AG09319 (cell line): ENCODE measurements at regions not wholly inside any gene's neighbourhood (a gene's known extent, or its start where the extent isn't known, plus 50 kb on each side); places are given as distances from the start of the nearest gene placed in this dataset.

Source experiments
- DNase-seq: peaks from one replicate; pipeline ENCODE4 v3.0.0-alpha.2; 2010; ENCODE audit warnings: low read depth; ENCODE audit errors: extremely low read depth
- CTCF ChIP-seq: IDR thresholded peaks from 2 replicates; pipeline ENCODE4 v1.5.1; 2011; ENCODE audit warnings: low read depth, mild to moderate bottlenecking, inconsistent platforms, low read length, moderate library complexity

- no peak for DNase-seq
Observed at GRCh38 chr6:48917233-48917632, 545.8 kb downstream of the MMUT start.

GRCh38 chr6:48916607-48917006 is 546.4 kb downstream of the MMUT start:
- TF ChIP-seq CTCF, result no peak
- no peak for DNase-seq

More at GRCh38 chr6:48917233-48917632, 545.8 kb downstream of the MMUT start:
- TF ChIP-seq CTCF, result no peak

GRCh38 chr6:48915591-48915990 is 547.5 kb downstream of the MMUT start:
- TF ChIP-seq CTCF, result no peak
- no peak for DNase-seq

GRCh38 chr6:48912503-48912902 is 550.5 kb downstream of the MMUT start:
- no peak for DNase-seq
- TF ChIP-seq CTCF, result no peak

GRCh38 chr6:48904809-48905208 is 558.2 kb downstream of the MMUT start:
- no peak for DNase-seq
- no peak for TF ChIP-seq CTCF

GRCh38 chr6:48894469-48894868 is 568.6 kb downstream of the MMUT start:
- TF ChIP-seq CTCF, result no peak

GRCh38 chr6:48893048-48893447 is 570.0 kb downstream of the MMUT start:
- no peak for TF ChIP-seq CTCF

More at GRCh38 chr6:48894469-48894868, 568.6 kb downstream of the MMUT start:
- no peak for DNase-seq

More at GRCh38 chr6:48893048-48893447, 570.0 kb downstream of the MMUT start:
- no peak for DNase-seq
